ENCODE measurements at regions not wholly inside any gene's neighbourhood (a gene's known extent, or its start where the extent isn't known, plus 50 kb on each side); places are given as distances from the start of the nearest gene placed in this dataset.

- H3K27me3 ChIP-seq (ENCODE audit: control insufficient read depth, insufficient read depth, low read length), result no peaks in the 10 kb centered on the region
- no peak for DNase-seq (ENCODE audit: low read depth)
- no peaks in the 10 kb centered on the region for H3K36me3 ChIP-seq (ENCODE audit: control insufficient read depth, insufficient read depth, low read length)
- H3K4me3 ChIP-seq (ENCODE audit: low read depth, low read length), result no peak overlapping the region
- TF ChIP-seq CTCF (IDR thresholded peaks at IDR 0.05; ENCODE audit: insufficient read depth, low read length, poor library complexity, severe bottlenecking), result no peak
Measured at GRCh38 chr3:25854635-25855034, 64.7 kb downstream of the OXSM start.

GRCh38 chr3:25855266-25855784 is 65.4 kb downstream of the OXSM start:
- Histone ChIP-seq H3K4me3 (ENCODE audit: low read depth, low read length) (no peak overlapping the region), H3K36me3 (ENCODE audit: control insufficient read depth, insufficient read depth, low read length) (no peaks in the 10 kb centered on the region), H3K27me3 (ENCODE audit: control insufficient read depth, insufficient read depth, low read length) (no peaks in the 10 kb centered on the region)
- no peak for DNase-seq (ENCODE audit: low read depth)
- TF ChIP-seq CTCF (IDR thresholded peaks at IDR 0.05; ENCODE audit: insufficient read depth, low read length, poor library complexity, severe bottlenecking), result no peak

- Histone ChIP-seq H3K27me3 (ENCODE audit: control insufficient read depth, insufficient read depth, low read length) (no peaks in the 10 kb centered on the region), H3K4me3 (ENCODE audit: low read depth, low read length) (no peak overlapping the region), H3K36me3 (ENCODE audit: control insufficient read depth, insufficient read depth, low read length) (no peaks in the 10 kb centered on the region)
- DNase-seq (ENCODE audit: low read depth), result no peak
- TF ChIP-seq CTCF (IDR thresholded peaks at IDR 0.05; ENCODE audit: insufficient read depth, low read length, poor library complexity, severe bottlenecking), result peak; percentile 74
Measured at GRCh38 chr3:25856902-25857518, 67.1 kb downstream of the OXSM start.

- no peaks in the 10 kb centered on the region for H3K36me3 ChIP-seq (ENCODE audit: control insufficient read depth, insufficient read depth, low read length)
- no peak overlapping the region for H3K4me3 ChIP-seq (ENCODE audit: low read depth, low read length)
- no peak for TF ChIP-seq CTCF (IDR thresholded peaks at IDR 0.05; ENCODE audit: insufficient read depth, low read length, poor library complexity, severe bottlenecking)
- no peaks in the 10 kb centered on the region for H3K27me3 ChIP-seq (ENCODE audit: control insufficient read depth, insufficient read depth, low read length)
- DNase-seq (ENCODE audit: low read depth), result no peak
Measured at GRCh38 chr3:25861566-25861965, 71.7 kb downstream of the OXSM start.

- DNase-seq (ENCODE audit: low read depth), result no peak
- H3K4me3 ChIP-seq (ENCODE audit: low read depth, low read length), result no peak overlapping the region
Measured at GRCh38 chr3:25863011-25863415, 73.1 kb downstream of the OXSM start.

More at GRCh38 chr3:25863011-25863415, 73.1 kb downstream of the OXSM start:
- no peaks in the 10 kb centered on the region for H3K36me3 ChIP-seq (ENCODE audit: control insufficient read depth, insufficient read depth, low read length)
- no peaks in the 10 kb centered on the region for H3K27me3 ChIP-seq (ENCODE audit: control insufficient read depth, insufficient read depth, low read length)
- no peak for TF ChIP-seq CTCF (IDR thresholded peaks at IDR 0.05; ENCODE audit: insufficient read depth, low read length, poor library complexity, severe bottlenecking)
